Suprapubic skin (tissue), 4 donors: ENCODE measurements at regions not wholly inside any gene's neighbourhood (a gene's known extent, or its start where the extent isn't known, plus 50 kb on each side); places are given as distances from the start of the nearest gene placed in this dataset.

ENCODE experiments used
- EP300 ChIP-seq: sonication (generic); formaldehyde crosslinking; IDR thresholded peaks from one replicate; pipeline ENCODE4 v1.6.1; 2017; ENCODE audit warnings: antibody characterized with exemption
- POLR2A ChIP-seq, 2 donors: fragments of 450-650 bp; IDR thresholded peaks; one replicate each; pipeline ENCODE4 v1.6.1; 2017; ENCODE audit warnings: antibody characterized with exemption in 2 of 2, mild to moderate bottlenecking in 2 of 2, moderate library complexity in 2 of 2
- POLR2AphosphoS5 ChIP-seq, 3 donors: sonication (generic); formaldehyde crosslinking; IDR thresholded peaks; one replicate each; pipeline ENCODE4 v1.6.1; 2017; ENCODE audit warnings: antibody characterized with exemption in 3 of 3
- TF ChIP-seq, protein P1 (sequence below), 2 donors: fragments of 200-600 bp in 1 of 2; fragments of 450-650 bp in 1 of 2; sonication (generic) in 1 of 2; IDR thresholded peaks; one replicate each; pipeline ENCODE4 v1.5.1; 2016 to 2019; ENCODE audit warnings: antibody characterized with exemption in 2 of 2, mild to moderate bottlenecking in 1 of 2, moderate library complexity in 1 of 2

GRCh38 chr7:10100572-10100971, 873.1 kb upstream of the PHF14 start:
- TF ChIP-seq POLR2AphosphoS5 (IDR thresholded peaks at IDR 0.05) (no peak), POLR2A (IDR thresholded peaks at IDR 0.05) (no peak), EP300 (no peak)
- TF ChIP-seq, protein P1, sequence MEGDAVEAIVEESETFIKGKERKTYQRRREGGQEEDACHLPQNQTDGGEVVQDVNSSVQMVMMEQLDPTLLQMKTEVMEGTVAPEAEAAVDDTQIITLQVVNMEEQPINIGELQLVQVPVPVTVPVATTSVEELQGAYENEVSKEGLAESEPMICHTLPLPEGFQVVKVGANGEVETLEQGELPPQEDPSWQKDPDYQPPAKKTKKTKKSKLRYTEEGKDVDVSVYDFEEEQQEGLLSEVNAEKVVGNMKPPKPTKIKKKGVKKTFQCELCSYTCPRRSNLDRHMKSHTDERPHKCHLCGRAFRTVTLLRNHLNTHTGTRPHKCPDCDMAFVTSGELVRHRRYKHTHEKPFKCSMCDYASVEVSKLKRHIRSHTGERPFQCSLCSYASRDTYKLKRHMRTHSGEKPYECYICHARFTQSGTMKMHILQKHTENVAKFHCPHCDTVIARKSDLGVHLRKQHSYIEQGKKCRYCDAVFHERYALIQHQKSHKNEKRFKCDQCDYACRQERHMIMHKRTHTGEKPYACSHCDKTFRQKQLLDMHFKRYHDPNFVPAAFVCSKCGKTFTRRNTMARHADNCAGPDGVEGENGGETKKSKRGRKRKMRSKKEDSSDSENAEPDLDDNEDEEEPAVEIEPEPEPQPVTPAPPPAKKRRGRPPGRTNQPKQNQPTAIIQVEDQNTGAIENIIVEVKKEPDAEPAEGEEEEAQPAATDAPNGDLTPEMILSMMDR (IDR thresholded peaks at IDR 0.05) = no peak
